COLO829 (cell line): ENCODE measurements at regions not wholly inside any gene's neighbourhood (a gene's known extent, or its start where the extent isn't known, plus 50 kb on each side); places are given as distances from the start of the nearest gene placed in this dataset.
"Not testable (repeated sequence)": the region's sequence is repeated elsewhere in the genome, so short reads cannot be mapped to it uniquely, and the experiment has no call there.

Experiments used
- DNase-seq: peaks from one replicate; pipeline ENCODE4 v3.0.0; 2012; ENCODE audit warnings: low spot score

GRCh38 chrX:95771198-95771597 is 913.4 kb upstream of the DIAPH2 start:
- not testable (repeated sequence) for DNase-seq

DNA sequence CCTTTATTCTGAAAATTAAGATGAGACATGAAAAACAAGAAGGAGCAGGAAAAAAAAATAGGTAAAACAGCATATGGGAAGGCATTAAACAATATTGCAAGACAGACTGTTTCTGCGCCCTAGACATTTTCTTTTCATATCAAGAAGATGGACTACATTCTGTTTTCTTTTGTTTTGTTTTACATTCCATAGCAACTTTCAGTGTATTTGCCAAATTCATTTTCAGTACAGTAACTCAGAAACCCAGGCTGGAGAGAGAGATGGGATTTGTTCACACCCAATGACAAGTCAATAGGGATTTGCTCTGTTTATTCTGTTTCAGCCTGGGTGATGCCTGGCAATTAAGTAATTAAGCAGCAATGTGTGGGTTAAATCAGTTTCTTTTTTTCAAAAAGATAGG is 892.8 kb upstream of the DIAPH2 start:
- DNase-seq, result no peak

- no peak for DNase-seq
Observed at GRCh38 chrX:95797344-95797743, 887.3 kb upstream of the DIAPH2 start.

DNA sequence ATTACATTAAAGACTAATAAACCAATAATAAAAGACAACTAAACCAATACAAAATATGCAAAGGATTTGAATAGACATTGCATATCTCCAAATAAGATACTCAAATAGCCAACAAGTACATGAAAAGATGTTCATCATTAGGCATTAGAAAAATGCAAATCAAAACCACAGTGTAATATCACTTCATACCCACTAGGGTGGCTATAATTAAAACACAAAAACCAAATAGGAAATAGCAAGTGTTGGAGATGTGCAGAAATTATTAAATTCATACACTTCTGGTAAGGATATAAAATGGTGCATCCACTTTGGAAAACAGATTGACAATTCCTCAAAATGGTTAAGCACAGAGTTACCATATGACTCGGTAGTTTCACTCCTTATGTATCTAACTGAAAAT is 860.8 kb upstream of the DIAPH2 start:
- DNase-seq, result no peak

GRCh38 chrX:95835223-95835622 is 849.4 kb upstream of the DIAPH2 start:
- no peak for DNase-seq

DNA sequence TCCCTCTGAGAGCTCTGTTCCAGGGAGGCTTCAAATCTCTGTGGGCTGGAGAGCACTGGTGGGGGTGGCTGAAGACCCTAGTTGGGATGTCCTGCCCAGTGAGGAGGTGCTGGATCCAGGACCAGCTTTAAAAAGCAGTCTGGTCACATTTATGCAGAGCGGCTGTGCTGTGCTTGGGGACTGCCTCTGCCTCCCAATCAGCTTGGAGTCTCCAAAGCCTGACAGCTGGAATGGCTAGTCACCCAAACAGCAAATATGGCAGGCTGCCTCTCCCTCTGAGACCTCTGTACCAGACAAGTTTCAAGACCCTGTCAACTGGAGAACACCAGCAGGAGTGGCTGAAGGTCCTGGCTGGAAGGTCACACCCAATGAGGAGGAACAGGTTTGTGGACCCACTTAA is 848.1 kb upstream of the DIAPH2 start:
- DNase-seq, result no peak

GRCh38 chrX:95841863-95842262 is 842.8 kb upstream of the DIAPH2 start:
- no peak for DNase-seq

DNA sequence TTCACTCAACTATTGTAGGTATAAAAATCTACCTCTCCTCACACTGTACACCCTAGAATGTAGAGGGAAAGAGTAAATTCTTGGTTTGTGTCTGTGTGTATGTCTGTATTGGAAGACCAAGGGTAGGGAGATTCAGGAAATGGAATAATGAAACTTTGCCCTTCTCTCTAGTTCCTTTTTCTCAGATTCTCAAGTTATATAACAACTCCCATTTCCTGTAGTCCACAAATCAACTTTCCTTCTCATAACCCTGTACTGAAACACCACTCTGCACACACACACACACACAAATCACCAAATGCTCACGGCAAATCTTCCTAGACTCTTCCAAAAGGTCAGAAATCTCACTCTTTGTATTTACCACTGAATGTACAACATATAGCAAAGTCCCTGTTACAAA is 824.5 kb upstream of the DIAPH2 start:
- no peak for DNase-seq

DNA sequence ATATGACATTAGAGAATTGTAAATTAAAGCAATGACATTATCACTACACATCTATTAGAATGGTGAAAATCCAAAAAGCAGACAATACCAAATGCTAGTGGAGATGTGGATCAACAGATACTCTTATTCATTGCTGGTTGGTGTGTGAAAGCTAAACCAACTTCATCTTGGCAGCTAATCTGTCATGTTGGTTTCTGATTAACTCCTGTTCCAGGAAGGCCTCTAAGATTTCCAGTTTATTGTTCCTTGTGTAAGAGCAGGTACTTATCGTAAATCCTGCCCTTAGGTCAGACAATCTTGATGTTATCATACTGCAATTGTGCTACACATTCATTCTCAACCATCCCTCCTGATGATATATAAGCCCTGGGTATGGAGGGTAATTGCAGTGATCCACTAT is 809.0 kb upstream of the DIAPH2 start:
- DNase-seq, result no peak

DNA sequence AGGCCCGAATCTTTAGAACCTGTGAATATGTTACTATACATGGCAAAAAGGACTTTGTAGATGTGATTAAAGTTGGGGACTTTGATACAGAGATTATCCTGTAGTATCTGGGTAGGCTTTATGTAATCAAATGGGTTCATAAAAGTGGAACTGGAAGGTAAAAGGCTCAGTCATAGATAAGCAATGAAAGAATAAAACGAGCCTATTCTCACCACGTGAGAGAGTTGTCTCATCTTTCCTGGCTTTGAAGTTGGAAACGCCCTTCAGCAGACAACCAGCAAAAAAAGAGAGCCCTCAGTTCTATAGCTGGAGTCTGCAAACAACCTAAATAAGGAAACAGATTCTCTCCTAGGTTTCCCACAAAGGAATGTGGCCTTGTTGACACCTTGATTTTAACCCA is 805.8 kb upstream of the DIAPH2 start:
- no peak for DNase-seq

GRCh38 chrX:95884186-95884585 is 800.5 kb upstream of the DIAPH2 start:
- no peak for DNase-seq

DNA sequence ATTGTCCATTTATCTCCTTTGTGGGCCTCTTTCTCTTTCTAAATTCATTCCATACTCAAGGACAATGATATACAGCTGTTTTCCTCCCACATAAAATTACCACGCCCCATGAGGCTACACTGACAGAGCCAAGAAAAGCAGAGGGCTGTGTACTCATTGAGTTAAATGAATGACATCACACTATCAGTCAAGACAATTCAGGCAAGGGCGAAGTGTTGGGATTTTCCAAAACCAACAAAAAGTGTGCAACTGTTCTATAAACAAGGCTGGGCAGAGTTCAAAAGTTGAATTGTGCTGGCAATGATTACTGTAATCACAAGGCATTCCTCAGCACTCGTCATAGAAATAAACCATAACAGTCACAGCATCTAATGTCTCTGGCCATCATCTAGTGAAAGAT is 799.6 kb upstream of the DIAPH2 start:
- DNase-seq, result no peak

- no peak for DNase-seq
Observed at GRCh38 chrX:95889279-95889678, 795.4 kb upstream of the DIAPH2 start.

DNA sequence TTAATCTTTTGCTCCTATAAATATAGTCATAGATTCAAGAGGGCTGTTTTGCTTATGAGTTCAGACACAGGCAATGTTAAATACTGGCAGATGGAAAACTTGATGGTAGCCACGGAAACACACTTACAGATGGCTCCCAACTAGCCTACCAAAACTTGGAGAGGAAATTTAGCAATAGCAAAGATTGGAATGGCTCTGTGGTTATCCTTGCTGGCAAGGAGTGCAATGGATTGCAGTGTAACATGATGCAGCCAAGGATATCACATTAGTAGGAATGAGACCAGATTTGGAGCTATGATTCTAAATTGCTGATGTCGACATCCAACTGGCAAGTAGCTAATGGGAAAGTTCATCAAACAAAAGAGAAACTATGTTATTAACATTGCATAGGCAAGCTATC is 791.0 kb upstream of the DIAPH2 start:
- no peak for DNase-seq

- no peak for DNase-seq
Observed at GRCh38 chrX:95903490-95903889, 781.2 kb upstream of the DIAPH2 start.

DNA sequence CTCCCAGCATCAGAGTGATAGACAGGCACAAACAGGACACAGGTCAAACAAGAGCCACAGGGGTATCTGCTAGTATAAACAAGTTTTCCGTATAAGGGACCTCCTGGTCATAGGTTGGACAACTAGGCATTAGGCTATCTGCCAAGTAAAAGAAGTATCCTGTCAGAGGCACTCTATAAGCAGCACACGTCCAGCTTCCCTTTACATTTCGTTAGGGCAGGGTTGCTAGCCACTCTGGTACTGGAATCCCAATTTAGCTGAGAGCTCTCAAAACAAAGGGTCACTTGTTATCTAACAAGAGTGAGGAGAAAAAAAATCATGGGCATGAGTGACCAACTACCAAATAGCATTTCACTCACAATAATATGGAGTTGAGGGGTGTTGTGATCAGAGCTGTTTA is 780.7 kb upstream of the DIAPH2 start:
- peak; percentile 7 for DNase-seq

- DNase-seq, result no peak
Observed at GRCh38 chrX:95907081-95907480, 777.6 kb upstream of the DIAPH2 start.

GRCh38 chrX:95911062-95911461 is 773.6 kb upstream of the DIAPH2 start:
- DNase-seq, result no peak

- DNase-seq, result no peak
Observed at GRCh38 chrX:95919605-95920004, 765.0 kb upstream of the DIAPH2 start.

GRCh38 chrX:95945528-95945927 is 739.1 kb upstream of the DIAPH2 start:
- no peak for DNase-seq

DNA sequence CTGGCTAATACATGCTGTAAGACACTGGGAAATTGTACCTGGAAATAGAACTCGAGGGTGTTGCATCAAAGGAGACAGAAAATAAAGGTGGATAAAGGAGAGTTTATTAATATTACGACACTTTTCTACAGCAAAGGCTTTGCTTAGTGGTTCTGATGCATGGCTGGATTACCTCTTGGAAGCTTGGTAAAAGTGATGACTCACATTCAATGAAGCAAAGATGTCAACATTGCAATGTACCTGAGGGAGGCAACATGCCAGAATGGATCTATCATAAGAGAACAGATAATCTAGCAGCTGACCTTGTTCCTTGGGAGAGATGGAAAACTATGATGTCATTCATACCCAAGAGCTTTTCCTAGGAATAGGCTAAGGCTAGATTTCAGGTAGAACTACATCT is 735.1 kb upstream of the DIAPH2 start:
- no peak for DNase-seq

DNA sequence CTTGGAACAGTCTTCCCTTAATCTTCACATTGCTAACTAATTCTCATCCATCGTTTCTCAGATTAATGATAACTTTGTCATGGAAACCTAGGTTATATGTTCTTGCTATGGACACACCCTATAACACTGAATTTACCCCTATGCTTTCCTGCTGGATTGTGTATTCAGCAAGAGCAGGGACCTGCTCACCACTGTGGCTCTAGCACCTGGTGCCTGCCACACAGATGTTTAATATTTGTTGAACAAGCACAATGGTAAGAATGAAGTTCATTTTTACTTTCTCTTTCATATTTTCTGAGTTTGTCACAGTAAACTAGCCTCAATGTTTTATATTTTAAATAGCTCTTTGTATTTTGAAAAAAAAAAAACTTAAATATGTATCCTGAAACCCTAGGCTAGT is 734.0 kb upstream of the DIAPH2 start:
- DNase-seq, result no peak

DNA sequence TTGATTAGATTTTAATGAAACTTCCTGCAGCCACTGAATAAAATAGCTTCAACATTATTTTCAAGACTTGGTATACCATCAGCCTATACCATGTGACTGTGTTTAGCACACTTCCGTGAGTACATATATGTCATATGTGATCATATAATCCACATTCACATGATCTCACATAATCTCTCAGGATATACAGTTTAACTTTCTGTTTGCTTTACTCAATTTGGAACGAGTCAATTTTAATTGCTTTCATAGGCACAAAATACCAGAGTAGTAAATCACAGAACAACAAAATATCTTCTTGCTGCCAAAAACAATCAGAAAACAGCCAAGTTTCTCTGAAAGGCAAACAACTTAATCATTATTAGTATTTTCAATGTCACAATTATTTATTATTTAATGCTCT is 731.1 kb upstream of the DIAPH2 start:
- DNase-seq, result no peak

- DNase-seq, result no peak
Observed at GRCh38 chrX:95956745-95957144, 727.9 kb upstream of the DIAPH2 start.

GRCh38 chrX:95973456-95974095 is 711.1 kb upstream of the DIAPH2 start:
- DNase-seq, result not testable (repeated sequence)
